Activated effector memory CD4-positive, alpha-beta T cell treated with anti-CD3 and anti-CD28 coated beads, Interleukin-2, amount 50 U/mL, for 16 hours (primary cell): ENCODE measurements at regions not wholly inside any gene's neighbourhood (a gene's known extent, or its start where the extent isn't known, plus 50 kb on each side); places are given as distances from the start of the nearest gene placed in this dataset.
"Not testable (repeated sequence)": the region's sequence is repeated elsewhere in the genome, so short reads cannot be mapped to it uniquely, and the experiment has no call there.

Source experiments
- DNase-seq: peaks from one replicate; pipeline ENCODE4 v3.0.0-alpha.2; 2020

GRCh38 chr22:22759889-22760546 is 115.6 kb downstream of the GGTLC2 start:
- DNase-seq, result no peak

GRCh38 chr22:22761606-22761962 is 117.2 kb downstream of the GGTLC2 start:
- DNase-seq, result no peak

- no peak for DNase-seq
Observed at GRCh38 chr22:22761963-22762772, 117.8 kb downstream of the GGTLC2 start.

GRCh38 chr22:22763512-22763911 is 119.1 kb downstream of the GGTLC2 start:
- no peak for DNase-seq

GRCh38 chr22:22764085-22764484 is 119.7 kb downstream of the GGTLC2 start:
- no peak for DNase-seq

GRCh38 chr22:22767876-22768602 is 119.6 kb upstream of the IGLL5 start:
- DNase-seq, result no peak

- DNase-seq, result no peak
Observed at GRCh38 chr22:22768885-22769284, 118.7 kb upstream of the IGLL5 start.

- DNase-seq, result no peak
Observed at GRCh38 chr22:22769434-22770279, 118.0 kb upstream of the IGLL5 start.

GRCh38 chr22:22770280-22770871 is 117.2 kb upstream of the IGLL5 start:
- peak; percentile 82 for DNase-seq

- DNase-seq, result no peak
Observed at GRCh38 chr22:22770881-22771280, 116.7 kb upstream of the IGLL5 start.

- no peak for DNase-seq
Observed at GRCh38 chr22:22771696-22772377, 115.8 kb upstream of the IGLL5 start.

GRCh38 chr22:22772396-22772795 is 115.2 kb upstream of the IGLL5 start:
- no peak for DNase-seq

GRCh38 chr22:22772883-22773282 is 114.7 kb upstream of the IGLL5 start:
- no peak for DNase-seq

GRCh38 chr22:22773427-22773826 is 114.2 kb upstream of the IGLL5 start:
- DNase-seq, result no peak

- no peak for DNase-seq
Observed at GRCh38 chr22:22773979-22774604, 113.5 kb upstream of the IGLL5 start.

GRCh38 chr22:22774762-22775161 is 112.9 kb upstream of the IGLL5 start:
- DNase-seq, result not testable (repeated sequence)

GRCh38 chr22:22776121-22776520 is 111.5 kb upstream of the IGLL5 start:
- DNase-seq, result no peak

GRCh38 chr22:22779213-22779612 is 108.4 kb upstream of the IGLL5 start:
- no peak for DNase-seq

- no peak for DNase-seq
Observed at GRCh38 chr22:22783575-22783974, 104.0 kb upstream of the IGLL5 start.

- DNase-seq, result no peak
Observed at GRCh38 chr22:22784249-22785039, 103.2 kb upstream of the IGLL5 start.
